ENCODE measurements at regions not wholly inside any gene's neighbourhood (a gene's known extent, or its start where the extent isn't known, plus 50 kb on each side); places are given as distances from the start of the nearest gene placed in this dataset.

- intact Hi-C loops (cut with DNase I) = no loop called here
- H3K4me3 ChIP-seq = no peak overlapping the region
These were observed 168.5 kb upstream of the FER start for GRCh38 chr5:108579236-108579635.

GRCh38 chr5:108578791-108579190, 168.9 kb upstream of the FER start:
- Histone ChIP-seq H3K27ac (no peak overlapping the region), H3K4me3 (no peak overlapping the region), H3K9me3 (replicated peaks in 1 of 3) (no peaks in the 10 kb centered on the region), H3K27me3 (no peaks in the 10 kb centered on the region), H3K36me3 (replicated peaks in 1 of 2) (no peaks in the 10 kb centered on the region), H3K4me1 (replicated peaks in 1 of 2) (no peaks in the 10 kb centered on the region)
- intact Hi-C loops (cut with DNase I) = no loop called here
- no peak for DNase-seq
- TF ChIP-seq CTCF (IDR thresholded peaks at IDR 0.05) = no peak
- no peak for TF ChIP-seq POLR2A (IDR thresholded peaks at IDR 0.05)
- WGBS, 4 donors = 84 to 92% (median 86%) methylated on average over 1 of the region's 1 CpG

More at GRCh38 chr5:108579236-108579635, 168.5 kb upstream of the FER start:
- Histone ChIP-seq H3K4me1 (replicated peaks in 1 of 2) (no peaks in the 10 kb centered on the region), H3K27me3 (no peaks in the 10 kb centered on the region), H3K9me3 (replicated peaks in 1 of 3) (no peaks in the 10 kb centered on the region), H3K27ac (no peak overlapping the region), H3K36me3 (replicated peaks in 1 of 2) (no peaks in the 10 kb centered on the region)
- WGBS, 4 donors = 54 to 75% (median 69%) methylated on average over 4 of the region's 4 CpGs
- TF ChIP-seq POLR2A (IDR thresholded peaks at IDR 0.05) (no peak), CTCF (IDR thresholded peaks at IDR 0.05) (no peak)
- DNase-seq = no peak

GRCh38 chr5:108567429-108567828, 180.3 kb upstream of the FER start:
- intact Hi-C loops (cut with DNase I) = no loop called here
- no peak overlapping the region for H3K4me3 ChIP-seq
- H3K27me3 ChIP-seq = no peaks in the 10 kb centered on the region
- no peak for TF ChIP-seq CTCF (IDR thresholded peaks at IDR 0.05)
- no peak for TF ChIP-seq POLR2A (IDR thresholded peaks at IDR 0.05)
- no peaks in the 10 kb centered on the region for H3K9me3 ChIP-seq (replicated peaks in 1 of 3)
- DNase-seq = no peak
- 89 to 91% (median 90%) methylated on average over 9 of the region's 9 CpGs for WGBS, 4 donors
- no peaks in the 10 kb centered on the region for H3K36me3 ChIP-seq (replicated peaks in 1 of 2)
- H3K27ac ChIP-seq = no peak overlapping the region
- no peaks in the 10 kb centered on the region for H3K4me1 ChIP-seq (replicated peaks in 1 of 2)

- no peak for DNase-seq
- intact Hi-C loops (cut with DNase I) = no loop called here
- Histone ChIP-seq H3K27ac (no peak overlapping the region), H3K36me3 (replicated peaks in 1 of 2) (no peaks in the 10 kb centered on the region), H3K27me3 (no peaks in the 10 kb centered on the region), H3K4me1 (replicated peaks in 1 of 2) (no peaks in the 10 kb centered on the region), H3K9me3 (replicated peaks in 1 of 3) (no peaks in the 10 kb centered on the region), H3K4me3 (no peak overlapping the region)
- no peak for TF ChIP-seq POLR2A (IDR thresholded peaks at IDR 0.05)
These were observed 182.5 kb upstream of the FBXL17 start for GRCh38 chr5:108564441-108564840.

GRCh38 chr5:108562205-108562454, 180.2 kb upstream of the FBXL17 start:
- H3K4me1 ChIP-seq (replicated peaks in 1 of 2) = no peaks in the 10 kb centered on the region
- intact Hi-C loops (cut with DNase I) = no loop called here
- DNase-seq = no peak
- H3K36me3 ChIP-seq (replicated peaks in 1 of 2) = no peaks in the 10 kb centered on the region
- TF ChIP-seq CTCF (IDR thresholded peaks at IDR 0.05) = no peak
- TF ChIP-seq POLR2A (IDR thresholded peaks at IDR 0.05) = no peak
- H3K9me3 ChIP-seq (replicated peaks in 1 of 3) = no peaks in the 10 kb centered on the region
- no peak overlapping the region for H3K27ac ChIP-seq
- no peak overlapping the region for H3K4me3 ChIP-seq
- no peaks in the 10 kb centered on the region for H3K27me3 ChIP-seq
